ENCODE measurements at regions not wholly inside any gene's neighbourhood (a gene's known extent, or its start where the extent isn't known, plus 50 kb on each side); places are given as distances from the start of the nearest gene placed in this dataset.

DNA sequence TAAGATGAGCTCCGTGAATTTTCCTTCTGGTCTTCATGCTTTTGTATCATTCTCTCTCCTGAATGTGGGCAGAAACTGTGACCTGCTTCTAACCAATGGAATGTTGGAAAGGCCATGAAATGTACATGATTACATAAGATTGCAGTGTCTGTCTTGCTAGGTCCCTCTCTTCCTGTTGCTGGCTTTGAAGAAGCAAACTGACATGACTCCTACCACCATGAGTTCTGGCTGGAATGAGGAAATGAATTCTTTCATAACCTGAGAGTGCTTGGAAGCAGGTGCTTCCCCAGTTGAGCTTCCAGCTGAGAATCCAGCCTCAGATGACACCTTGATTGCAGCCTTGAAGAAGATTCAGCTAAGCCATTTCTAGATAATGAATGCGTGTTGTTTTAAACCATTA lies 275.0 kb upstream of the MIR17HG start:
- BruUV-seq (replicated peaks), result no TSS peak
- H3K4me1 ChIP-seq (ENCODE audit: insufficient read depth, low read length, poor library complexity, severe bottlenecking), result no peaks in the 10 kb centered on the region
- H3K9me3 ChIP-seq (ENCODE audit: low read depth, low read length, poor library complexity, severe bottlenecking), result no peaks in the 10 kb centered on the region
- H3K4me3 ChIP-seq (ENCODE audit: low read depth, low read length, poor library complexity, severe bottlenecking), result no peak overlapping the region
- no peak overlapping the region for H3K27ac ChIP-seq (ENCODE audit: low read depth, low read length, poor library complexity, severe bottlenecking)
- H3K27me3 ChIP-seq (replicated peaks; ENCODE audit: insufficient read depth, low read depth, low read length, poor library complexity), result peaks cover 80% of the 10 kb centered on the region
- no peak for DNase-seq (ENCODE audit: low spot score)
- ChIA-PET CTCF (no interaction called here), POLR2A (ENCODE audit: low non-redundant PET) (no interaction called here)
- H3K36me3 ChIP-seq (ENCODE audit: insufficient read depth, low read length, poor library complexity, severe bottlenecking), result no peaks in the 10 kb centered on the region
- TF ChIP-seq EZH2 (IDR thresholded peaks at IDR 0.05; ENCODE audit: borderline replicate concordance, low read depth, low read length, poor library complexity, severe bottlenecking), result no peak
- TF ChIP-seq, protein P1, sequence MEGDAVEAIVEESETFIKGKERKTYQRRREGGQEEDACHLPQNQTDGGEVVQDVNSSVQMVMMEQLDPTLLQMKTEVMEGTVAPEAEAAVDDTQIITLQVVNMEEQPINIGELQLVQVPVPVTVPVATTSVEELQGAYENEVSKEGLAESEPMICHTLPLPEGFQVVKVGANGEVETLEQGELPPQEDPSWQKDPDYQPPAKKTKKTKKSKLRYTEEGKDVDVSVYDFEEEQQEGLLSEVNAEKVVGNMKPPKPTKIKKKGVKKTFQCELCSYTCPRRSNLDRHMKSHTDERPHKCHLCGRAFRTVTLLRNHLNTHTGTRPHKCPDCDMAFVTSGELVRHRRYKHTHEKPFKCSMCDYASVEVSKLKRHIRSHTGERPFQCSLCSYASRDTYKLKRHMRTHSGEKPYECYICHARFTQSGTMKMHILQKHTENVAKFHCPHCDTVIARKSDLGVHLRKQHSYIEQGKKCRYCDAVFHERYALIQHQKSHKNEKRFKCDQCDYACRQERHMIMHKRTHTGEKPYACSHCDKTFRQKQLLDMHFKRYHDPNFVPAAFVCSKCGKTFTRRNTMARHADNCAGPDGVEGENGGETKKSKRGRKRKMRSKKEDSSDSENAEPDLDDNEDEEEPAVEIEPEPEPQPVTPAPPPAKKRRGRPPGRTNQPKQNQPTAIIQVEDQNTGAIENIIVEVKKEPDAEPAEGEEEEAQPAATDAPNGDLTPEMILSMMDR (conservative IDR thresholded peaks at IDR 0.05; ENCODE audit: low read depth, low read length), result no peak
- intact Hi-C loops (cut with micrococcal nuclease; ENCODE audit: unreplicated experiment), result no loop called here

DNA sequence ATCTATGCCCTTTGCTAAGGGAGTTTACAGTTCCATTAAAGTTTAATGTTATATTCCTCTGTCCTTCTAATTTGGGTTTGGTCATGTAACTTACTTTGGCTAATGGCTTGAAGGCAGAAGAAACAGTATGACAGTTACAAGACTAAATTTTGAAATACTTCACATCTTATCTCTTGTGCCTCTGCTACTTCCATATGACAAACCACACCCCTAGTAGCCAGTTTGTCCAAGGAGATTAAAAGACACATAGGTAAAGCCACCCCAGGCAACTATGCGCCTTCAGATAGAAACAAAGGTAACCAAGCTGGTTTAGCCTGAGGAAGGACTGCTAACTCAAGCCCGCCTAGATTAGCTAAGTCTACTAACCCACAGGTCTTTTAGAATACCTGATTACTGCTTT lies 273.4 kb upstream of the MIR17HG start:
- H3K27me3 ChIP-seq (replicated peaks; ENCODE audit: insufficient read depth, low read depth, low read length, poor library complexity), result peaks cover 81% of the 10 kb centered on the region
- no peak overlapping the region for H3K27ac ChIP-seq (ENCODE audit: low read depth, low read length, poor library complexity, severe bottlenecking)
- ChIA-PET CTCF (no interaction called here), POLR2A (ENCODE audit: low non-redundant PET) (no interaction called here)
- no peak for TF ChIP-seq EZH2 (IDR thresholded peaks at IDR 0.05; ENCODE audit: borderline replicate concordance, low read depth, low read length, poor library complexity, severe bottlenecking)
- TF ChIP-seq, protein P1 (conservative IDR thresholded peaks at IDR 0.05; ENCODE audit: low read depth, low read length), result no peak
- BruUV-seq (replicated peaks), result no TSS peak
- intact Hi-C loops (cut with micrococcal nuclease; ENCODE audit: unreplicated experiment), result no loop called here
- H3K9me3 ChIP-seq (ENCODE audit: low read depth, low read length, poor library complexity, severe bottlenecking), result no peaks in the 10 kb centered on the region
- DNase-seq (ENCODE audit: low spot score), result no peak
- H3K36me3 ChIP-seq (ENCODE audit: insufficient read depth, low read length, poor library complexity, severe bottlenecking), result no peaks in the 10 kb centered on the region
- H3K4me3 ChIP-seq (ENCODE audit: low read depth, low read length, poor library complexity, severe bottlenecking), result no peak overlapping the region
- H3K4me1 ChIP-seq (ENCODE audit: insufficient read depth, low read length, poor library complexity, severe bottlenecking), result no peaks in the 10 kb centered on the region

DNA sequence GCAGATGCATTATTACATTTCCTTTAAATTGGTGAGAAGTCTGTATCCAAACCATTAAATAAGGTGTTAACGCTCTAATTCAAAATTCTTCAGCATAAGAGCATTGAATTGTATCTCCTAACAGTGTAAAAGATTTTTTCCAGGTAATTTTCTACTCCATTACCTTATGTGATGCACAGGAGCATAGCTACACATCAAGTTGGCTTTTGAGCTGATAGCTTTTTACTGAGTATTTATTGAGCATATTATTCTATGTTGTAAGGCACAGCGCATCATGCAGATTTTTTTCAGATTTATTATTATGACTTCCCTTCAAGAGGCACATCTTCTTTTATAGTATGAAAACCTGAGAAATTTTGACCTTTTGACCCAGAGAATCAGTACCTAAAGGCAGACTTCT lies 270.7 kb upstream of the MIR17HG start:
- POLR2A ChIA-PET (ENCODE audit: low non-redundant PET), result no interaction called here
- no TSS peak for BruUV-seq (replicated peaks)
- CTCF ChIA-PET, result no interaction called here
- H3K9me3 ChIP-seq (ENCODE audit: low read depth, low read length, poor library complexity, severe bottlenecking), result no peaks in the 10 kb centered on the region
- DNase-seq (ENCODE audit: low spot score), result no peak
- H3K4me1 ChIP-seq (ENCODE audit: insufficient read depth, low read length, poor library complexity, severe bottlenecking), result no peaks in the 10 kb centered on the region
- peaks cover 89% of the 10 kb centered on the region for H3K27me3 ChIP-seq (replicated peaks; ENCODE audit: insufficient read depth, low read depth, low read length, poor library complexity)
- intact Hi-C loops (cut with micrococcal nuclease; ENCODE audit: unreplicated experiment), result loop anchor here (5.0 kb wide), 1 partner anchor 170 kb away; no protein-coding TSS in a partner anchor
- no peak for TF ChIP-seq EZH2 (IDR thresholded peaks at IDR 0.05; ENCODE audit: borderline replicate concordance, low read depth, low read length, poor library complexity, severe bottlenecking)
- TF ChIP-seq, protein P1 (conservative IDR thresholded peaks at IDR 0.05; ENCODE audit: low read depth, low read length), result no peak
- H3K4me3 ChIP-seq (ENCODE audit: low read depth, low read length, poor library complexity, severe bottlenecking), result no peak overlapping the region
- H3K36me3 ChIP-seq (ENCODE audit: insufficient read depth, low read length, poor library complexity, severe bottlenecking), result no peaks in the 10 kb centered on the region
- H3K27ac ChIP-seq (ENCODE audit: low read depth, low read length, poor library complexity, severe bottlenecking), result no peak overlapping the region

Measured in A673 (cell line).